GM21786 (cell line): ENCODE measurements at regions not wholly inside any gene's neighbourhood (a gene's known extent, or its start where the extent isn't known, plus 50 kb on each side); places are given as distances from the start of the nearest gene placed in this dataset.
"Not testable (repeated sequence)": the region's sequence is repeated elsewhere in the genome, so short reads cannot be mapped to it uniquely, and the experiment has no call there.

Experiments used
- ATAC-seq: cut with Tn5 transposase; IDR thresholded peaks from one replicate; pipeline ENCODE4 v1.9.1; 2021; ENCODE audit not compliant: unreplicated experiment

- ATAC-seq = not testable (repeated sequence)
These were observed 49.9 kb upstream of the MSMB start for GRCh38 chr10:46095943-46096342.

GRCh38 chr10:46096446-46096845 lies 50.4 kb upstream of the MSMB start:
- no peak for ATAC-seq

GRCh38 chr10:46096909-46097575 lies 51.0 kb upstream of the MSMB start:
- no peak for ATAC-seq

GRCh38 chr10:46097576-46098317 lies 51.7 kb upstream of the MSMB start:
- ATAC-seq = no peak

- ATAC-seq = no peak
These were observed 52.3 kb upstream of the MSMB start for GRCh38 chr10:46098386-46098785.

GRCh38 chr10:46098925-46099324 lies 52.9 kb upstream of the MSMB start:
- ATAC-seq = not testable (repeated sequence)

GRCh38 chr10:46104071-46104585 lies 58.1 kb upstream of the MSMB start:
- no peak for ATAC-seq

- not testable (repeated sequence) for ATAC-seq
These were observed 59.3 kb upstream of the MSMB start for GRCh38 chr10:46105416-46105815.

- ATAC-seq = peak; percentile 31
These were observed 59.9 kb upstream of the MSMB start for GRCh38 chr10:46105856-46106409.

- peak; percentile 77 for ATAC-seq
These were observed 60.6 kb upstream of the MSMB start for GRCh38 chr10:46106410-46107255.

GRCh38 chr10:46108158-46108499 lies 62.1 kb upstream of the MSMB start:
- not testable (repeated sequence) for ATAC-seq

- ATAC-seq = not testable (repeated sequence)
These were observed 108.2 kb upstream of the MSMB start for GRCh38 chr10:46154271-46154670.

GRCh38 chr10:46154683-46155082 lies 108.6 kb upstream of the MSMB start:
- ATAC-seq = not testable (repeated sequence)

GRCh38 chr10:46156866-46157265 lies 110.8 kb upstream of the MSMB start:
- not testable (repeated sequence) for ATAC-seq

- no peak for ATAC-seq
These were observed 117.1 kb upstream of the ANTXRL start for GRCh38 chr10:46169736-46170135.

- ATAC-seq = no peak
These were observed 116.0 kb upstream of the ANTXRL start for GRCh38 chr10:46170789-46171188.

- no peak for ATAC-seq
These were observed 115.1 kb upstream of the ANTXRL start for GRCh38 chr10:46171661-46172060.

- no peak for ATAC-seq
These were observed 111.5 kb upstream of the ANTXRL start for GRCh38 chr10:46175296-46175695.

- no peak for ATAC-seq
These were observed 111.0 kb upstream of the ANTXRL start for GRCh38 chr10:46175831-46176230.

- not testable (repeated sequence) for ATAC-seq
These were observed 99.4 kb upstream of the ANTXRL start for GRCh38 chr10:46187431-46187830.

GRCh38 chr10:46197050-46197449 lies 89.7 kb upstream of the ANTXRL start:
- ATAC-seq = no peak
